ENCODE measurements at regions not wholly inside any gene's neighbourhood (a gene's known extent, or its start where the extent isn't known, plus 50 kb on each side); places are given as distances from the start of the nearest gene placed in this dataset.
"Not testable (repeated sequence)": the region's sequence is repeated elsewhere in the genome, so short reads cannot be mapped to it uniquely, and the experiment has no call there.

DNA sequence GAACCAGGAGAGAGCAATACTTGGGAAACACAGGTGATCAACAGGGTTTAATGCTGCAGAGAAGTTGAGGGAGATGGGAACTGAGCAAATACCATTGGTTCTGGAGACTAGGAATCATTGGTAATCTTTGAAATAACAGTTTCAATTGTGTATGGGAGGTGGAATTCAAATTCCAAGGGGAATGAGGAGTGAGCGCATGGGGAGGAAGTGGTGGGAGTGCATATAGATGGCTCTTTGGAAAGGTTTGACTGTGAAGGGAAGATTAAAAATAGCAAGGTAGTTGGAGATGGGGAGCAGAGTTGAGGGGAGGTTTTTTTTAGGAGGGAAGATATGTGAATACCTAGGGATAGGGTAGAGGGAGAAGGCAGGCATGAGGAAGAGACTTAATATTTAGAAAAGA, 51.1 kb upstream of the ROPN1 start:
- DNase-seq: no peak

DNA sequence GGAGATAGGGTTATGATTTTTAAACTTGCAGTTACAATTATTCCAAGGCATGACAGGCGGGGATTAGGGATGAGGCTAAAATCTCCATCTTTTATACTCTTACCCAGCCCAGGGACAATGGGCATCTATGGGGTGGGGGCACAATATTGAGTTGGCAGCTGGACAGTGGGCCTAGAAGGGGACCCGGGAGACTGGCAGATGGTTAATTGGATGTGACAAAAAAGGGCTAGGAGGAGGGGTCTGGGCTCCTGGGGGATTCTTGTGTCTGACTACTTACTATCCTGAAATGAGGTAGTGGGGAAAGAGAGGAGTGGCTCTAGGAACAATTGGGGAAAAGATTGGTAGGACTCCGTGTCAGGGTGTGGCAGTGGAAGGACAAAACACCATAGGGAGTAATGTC, 53.0 kb upstream of the ROPN1 start:
- no peak for DNase-seq

- no peak for DNase-seq
Measured at GRCh38 chr3:124048967-124049798, 57.3 kb upstream of the ROPN1 start.

GRCh38 chr3:124051636-124052035, 59.7 kb upstream of the ROPN1 start:
- no peak for DNase-seq

- DNase-seq: no peak
Measured at GRCh38 chr3:124053871-124054270, 61.9 kb upstream of the ROPN1 start.

DNA sequence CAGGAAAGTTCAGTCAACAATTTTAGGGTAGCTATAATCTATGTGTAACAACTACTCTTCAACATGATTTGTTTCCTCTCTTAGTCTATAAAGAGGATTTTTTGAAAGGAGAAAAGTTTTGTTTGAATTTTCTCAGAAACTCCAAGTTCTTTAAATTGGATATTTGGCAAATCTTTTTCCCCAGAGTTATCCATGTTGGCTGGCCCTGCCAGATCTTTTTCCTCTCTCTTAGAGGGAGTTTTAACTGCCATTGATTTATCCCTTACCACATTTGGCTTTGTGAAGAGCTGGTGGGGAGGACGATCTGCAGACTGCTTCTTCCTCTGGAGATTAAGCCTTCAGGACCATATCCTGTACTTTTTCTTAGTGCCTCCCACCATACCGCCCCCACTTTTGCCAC, 64.9 kb upstream of the ROPN1 start:
- no peak for DNase-seq

- no peak for DNase-seq
Measured at GRCh38 chr3:124057420-124057819, 65.5 kb upstream of the ROPN1 start.

DNA sequence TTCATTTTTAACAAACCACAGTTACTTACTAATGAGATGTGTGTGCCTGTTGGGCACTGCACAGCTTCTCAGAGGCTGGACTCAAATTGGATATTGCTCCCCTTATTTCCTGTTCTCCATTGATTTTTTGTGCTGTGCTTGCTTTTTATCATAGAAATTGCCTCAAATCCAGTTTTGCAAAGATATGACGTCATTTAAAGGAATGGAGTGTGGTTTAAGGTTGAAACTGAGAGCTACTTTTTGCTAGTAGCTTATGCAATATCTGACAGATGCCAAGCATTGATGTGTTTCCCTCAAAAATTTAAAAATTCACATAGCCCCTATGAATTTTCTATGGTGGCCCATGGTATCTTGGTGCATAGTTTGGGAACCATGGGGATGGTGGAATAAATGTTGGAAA, 67.7 kb upstream of the ROPN1 start:
- DNase-seq: no peak

- DNase-seq: no peak
Measured at GRCh38 chr3:124063197-124063909, 71.4 kb upstream of the ROPN1 start.

- no peak for DNase-seq
Measured at GRCh38 chr3:124064050-124064449, 72.1 kb upstream of the ROPN1 start.

- not testable (repeated sequence) for DNase-seq
Measured at GRCh38 chr3:124066543-124066942, 74.6 kb upstream of the ROPN1 start.

GRCh38 chr3:124069706-124070105, 77.8 kb upstream of the ROPN1 start:
- not testable (repeated sequence) for DNase-seq

DNA sequence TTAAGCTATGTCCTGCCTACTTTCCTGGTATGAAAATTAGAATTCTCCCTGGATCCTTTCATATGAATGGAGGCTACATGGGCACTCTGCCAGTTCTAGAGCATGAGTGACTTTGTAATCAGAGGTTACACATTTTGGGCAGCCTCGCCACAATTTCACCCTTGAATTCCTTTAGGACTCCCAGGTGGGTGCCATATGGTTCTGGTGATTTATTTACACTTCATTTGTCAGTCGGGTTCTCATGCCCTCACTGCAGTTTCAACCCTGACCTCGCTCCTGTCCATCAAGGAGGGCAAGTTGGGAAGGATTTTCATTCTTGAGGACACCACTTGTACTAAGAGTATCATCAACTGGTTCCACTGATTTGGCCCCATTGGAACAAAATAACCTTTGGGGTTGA, 83.2 kb upstream of the ROPN1 start:
- DNase-seq: not testable (repeated sequence)

- DNase-seq: no peak
Measured at GRCh38 chr3:124075753-124076152, 83.8 kb upstream of the ROPN1 start.

GRCh38 chr3:124076235-124076634, 84.3 kb upstream of the ROPN1 start:
- DNase-seq: no peak

DNA sequence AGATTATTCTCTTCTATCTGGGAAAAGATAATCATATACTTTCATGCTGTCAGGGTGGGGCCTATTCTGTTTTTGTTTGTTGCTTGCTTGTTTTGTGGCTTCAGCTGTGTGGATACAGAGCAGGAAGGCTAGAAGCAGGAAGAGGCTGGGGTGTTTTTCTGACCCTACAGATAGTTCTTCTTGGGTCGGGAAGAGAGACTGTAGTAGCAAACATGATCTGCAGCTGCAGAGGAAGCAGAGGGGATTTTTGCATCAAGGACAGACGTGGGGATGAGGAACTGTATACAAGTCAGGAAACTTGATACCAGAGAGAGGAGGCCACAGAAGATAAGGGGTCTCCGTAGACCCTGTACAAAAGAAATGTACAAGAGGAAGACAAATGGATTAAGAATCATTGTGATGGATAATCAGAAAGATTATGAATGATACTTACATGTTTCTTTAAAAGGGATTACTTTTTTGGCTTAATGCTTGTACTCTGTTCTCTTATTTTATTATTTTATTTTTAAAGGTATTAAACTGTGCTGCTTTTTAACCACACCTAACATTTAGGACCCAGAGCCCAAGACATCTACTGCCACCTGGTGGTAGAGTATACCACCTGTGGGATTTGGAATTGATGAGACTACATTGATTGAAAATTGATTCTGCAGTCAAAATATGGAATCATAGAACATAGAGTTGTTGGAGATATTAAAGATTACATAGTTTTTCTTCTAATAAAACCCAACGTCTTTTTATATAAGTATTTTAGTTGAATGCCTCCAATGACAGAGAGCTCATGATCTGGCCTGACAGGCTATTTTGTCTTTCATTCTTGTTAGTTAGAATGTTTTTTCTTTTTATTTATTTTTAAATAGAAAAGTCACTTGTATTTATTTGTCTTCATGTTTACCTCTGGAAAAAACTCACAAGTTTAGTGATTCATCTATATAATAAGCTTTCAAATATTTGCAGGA, 87.3 kb upstream of the ROPN1 start:
- no peak for DNase-seq

DNA sequence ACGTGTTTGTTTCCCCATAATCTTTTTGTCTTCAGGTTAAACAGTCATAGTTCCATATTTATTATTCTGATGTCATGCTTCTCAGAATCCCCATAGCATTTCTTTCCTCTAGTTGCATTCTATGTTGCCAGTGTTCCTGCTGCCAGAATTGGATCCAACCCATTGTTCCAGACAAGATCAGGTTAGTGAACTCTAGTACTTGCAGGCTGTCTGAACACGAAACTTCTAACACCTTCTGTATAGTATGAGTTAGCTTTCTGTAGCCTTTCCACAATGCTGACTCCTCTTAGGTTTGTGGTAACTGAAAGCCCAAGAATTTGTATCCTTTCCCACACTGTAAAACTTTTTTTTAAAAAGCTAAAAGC, 88.0 kb upstream of the ROPN1 start:
- no peak for DNase-seq

DNA sequence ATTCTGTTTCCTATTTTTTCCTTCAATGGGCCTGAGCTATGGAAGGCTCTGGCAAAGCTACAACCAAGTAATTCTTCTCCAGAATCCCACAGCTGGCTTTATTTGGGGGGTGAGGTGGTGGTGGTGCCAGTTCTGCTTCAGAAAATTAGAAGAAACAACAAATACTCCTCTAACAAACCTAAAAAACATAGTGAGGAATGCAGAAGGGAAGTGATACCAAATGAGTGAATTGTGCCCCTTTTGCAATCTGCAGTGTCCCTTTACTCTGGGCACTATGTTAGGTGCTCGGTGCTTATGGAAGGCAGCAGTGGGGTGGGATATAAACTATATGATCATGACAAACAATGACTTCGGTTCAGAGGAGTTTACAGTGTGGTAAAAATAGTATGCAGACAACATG, 90.4 kb upstream of the ROPN1 start:
- DNase-seq: no peak

- DNase-seq: no peak
Measured at GRCh38 chr3:124084022-124084881, 92.3 kb upstream of the ROPN1 start.

GRCh38 chr3:124088801-124089200, 96.9 kb upstream of the ROPN1 start:
- DNase-seq: no peak

GRCh38 chr3:124089214-124089613, 97.3 kb upstream of the ROPN1 start:
- DNase-seq: no peak

DNA sequence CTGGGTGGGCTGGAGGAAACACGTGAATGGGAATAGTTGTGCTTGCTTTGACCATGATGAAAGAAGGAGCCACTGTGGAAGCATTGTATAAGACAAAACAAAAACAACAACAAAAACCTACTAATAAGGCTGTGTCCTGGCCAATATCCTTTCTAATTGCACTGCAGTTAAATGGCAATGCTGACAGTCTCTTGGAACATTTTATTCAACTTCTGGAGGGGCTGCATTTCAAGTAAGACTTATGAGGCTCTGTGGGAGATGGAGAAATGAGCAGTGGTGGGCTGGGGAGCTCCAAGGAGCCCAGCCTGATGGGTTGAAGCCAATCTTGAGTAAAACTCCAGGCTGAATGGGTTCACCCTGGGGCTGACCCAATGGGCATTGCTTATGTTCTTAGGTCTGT, 99.8 kb upstream of the ROPN1 start:
- DNase-seq: no peak
